Colonic mucosa (tissue), 4 donors: ENCODE measurements at regions not wholly inside any gene's neighbourhood (a gene's known extent, or its start where the extent isn't known, plus 50 kb on each side); places are given as distances from the start of the nearest gene placed in this dataset.

Experiments
- DNase-seq: peaks from one replicate; pipeline ENCODE4 v3.0.0-alpha.2; 2020
- H3K27ac ChIP-seq: fragments of 200-600 bp; one replicate; pipeline ENCODE4 v1.8.0; 2021
- H3K27me3 ChIP-seq: fragments of 200-600 bp; one replicate; pipeline ENCODE4 v1.8.0; 2021
- H3K36me3 ChIP-seq: fragments of 200-600 bp; one replicate; pipeline ENCODE4 v1.8.0; 2021
- H3K4me1 ChIP-seq: fragments of 200-600 bp; one replicate; pipeline ENCODE4 v1.8.0; 2021; ENCODE audit warnings: mild to moderate bottlenecking
- H3K4me3 ChIP-seq: fragments of 200-600 bp; one replicate; pipeline ENCODE4 v1.8.0; 2021
- H3K9ac ChIP-seq, 2 donors: one replicate each; pipeline ENCODE4 v1.7.0; 2013; ENCODE audit warnings: control low read depth in 2 of 2, low read depth in 2 of 2, low read length in 2 of 2
- H3K9me3 ChIP-seq: fragments of 200-600 bp; one replicate; pipeline ENCODE4 v1.8.0; 2021
- CTCF ChIP-seq: fragments of 200-600 bp; IDR thresholded peaks from one replicate; pipeline ENCODE4 v1.8.0; 2022; ENCODE audit warnings: antibody characterized with exemption, mild to moderate bottlenecking
- intact Hi-C: fragments of 100-400 bp; cut with DNase I; formaldehyde crosslinking; loops from one replicate; pipeline ENCODE4 v1.14.1; 2022
- donor health status: healthy.
- donor health status: DM: no; HTN: no; CAD: no.
- donor health status: DM: no; HTN: no; CAD: no.

GRCh38 chr6:137434640-137435039, 59.6 kb downstream of the OLIG3 start:
- H3K9ac ChIP-seq = no peak overlapping the region
- DNase-seq = no peak
- intact Hi-C loops = no loop called here

GRCh38 chr6:137432054-137432611, 62.1 kb downstream of the OLIG3 start:
- no peak for TF ChIP-seq CTCF
- DNase-seq = no peak
- Histone ChIP-seq H3K9me3 (no peaks in the 10 kb centered on the region), H3K9ac (no peak overlapping the region), H3K4me3 (no peak overlapping the region), H3K27ac (no peak overlapping the region), H3K36me3 (no peaks in the 10 kb centered on the region), H3K27me3 (no peaks in the 10 kb centered on the region), H3K4me1 (no peaks in the 10 kb centered on the region)
- intact Hi-C loops = no loop called here

More at GRCh38 chr6:137434640-137435039, 59.6 kb downstream of the OLIG3 start:
- no peaks in the 10 kb centered on the region for H3K4me1 ChIP-seq
- H3K27ac ChIP-seq = no peak overlapping the region
- H3K27me3 ChIP-seq = no peaks in the 10 kb centered on the region
- TF ChIP-seq CTCF = no peak
- H3K36me3 ChIP-seq = no peaks in the 10 kb centered on the region
- no peaks in the 10 kb centered on the region for H3K9me3 ChIP-seq
- H3K4me3 ChIP-seq = no peak overlapping the region

- Histone ChIP-seq H3K36me3 (no peaks in the 10 kb centered on the region), H3K27ac (no peak overlapping the region), H3K9me3 (no peaks in the 10 kb centered on the region), H3K4me1 (no peaks in the 10 kb centered on the region), H3K4me3 (no peak overlapping the region), H3K9ac (no peak overlapping the region), H3K27me3 (no peaks in the 10 kb centered on the region)
- TF ChIP-seq CTCF = no peak
- intact Hi-C loops = no loop called here
- DNase-seq = no peak
Observed at GRCh38 chr6:137430954-137431353, 63.2 kb downstream of the OLIG3 start.

- Histone ChIP-seq H3K27ac (no peak overlapping the region), H3K27me3 (no peaks in the 10 kb centered on the region), H3K4me1 (no peaks in the 10 kb centered on the region), H3K36me3 (no peaks in the 10 kb centered on the region), H3K4me3 (no peak overlapping the region), H3K9ac (no peak overlapping the region), H3K9me3 (no peaks in the 10 kb centered on the region)
- intact Hi-C loops = no loop called here
- DNase-seq = no peak
- TF ChIP-seq CTCF = no peak
Observed at GRCh38 chr6:137427656-137428290, 66.4 kb downstream of the OLIG3 start.

- no peak overlapping the region for H3K4me3 ChIP-seq
- no peaks in the 10 kb centered on the region for H3K4me1 ChIP-seq
- DNase-seq = no peak
- H3K9ac ChIP-seq = no peak overlapping the region
- intact Hi-C loops = no loop called here
- no peaks in the 10 kb centered on the region for H3K27me3 ChIP-seq
- no peak for TF ChIP-seq CTCF
- H3K9me3 ChIP-seq = no peaks in the 10 kb centered on the region
- no peak overlapping the region for H3K27ac ChIP-seq
- H3K36me3 ChIP-seq = no peaks in the 10 kb centered on the region
Observed at GRCh38 chr6:137426007-137426689, 68.0 kb downstream of the OLIG3 start.
